SK-N-SH treated with all-trans-retinoic acid at 6 μM for 48 hours (cell line): ENCODE measurements at regions not wholly inside any gene's neighbourhood (a gene's known extent, or its start where the extent isn't known, plus 50 kb on each side); places are given as distances from the start of the nearest gene placed in this dataset.

ENCODE experiments used
- ATAC-seq: fragments of 200-7000 bp; cut with Tn5 transposase; 3 replicates; pipeline ENCODE4 v1.9.1; 2020; ENCODE audit warnings: mild to moderate bottlenecking, moderate library complexity
- ARNTL ChIP-seq: fragments of 450-650 bp; formaldehyde crosslinking; IDR thresholded peaks from 2 replicates; pipeline ENCODE4 v1.5.0; 2020; ENCODE audit warnings: low read depth, mild to moderate bottlenecking, moderate library complexity, borderline replicate concordance
- BACH2 ChIP-seq: fragments of 250-450 bp; sonication (Bioruptor Pico); IDR thresholded peaks from 2 replicates; pipeline ENCODE4 v1.9.0; 2021; ENCODE audit warnings: mild to moderate bottlenecking, borderline replicate concordance
- CSDC2 ChIP-seq: fragments of 250-450 bp; sonication (Bioruptor Pico); IDR thresholded peaks from 2 replicates; pipeline ENCODE4 v1.5.0; 2020; ENCODE audit warnings: mild to moderate bottlenecking, moderate library complexity
- ESRRG ChIP-seq: fragments of 250-450 bp; sonication (Bioruptor Pico); IDR thresholded peaks from 2 replicates; pipeline ENCODE4 v1.6.1; 2021; ENCODE audit warnings: mild to moderate bottlenecking
- GLIS3 ChIP-seq: fragments of 250-450 bp; sonication (Bioruptor Pico); IDR thresholded peaks from 2 replicates; pipeline ENCODE4 v1.5.0; 2020; ENCODE audit warnings: mild to moderate bottlenecking, moderate library complexity
- ISL1 ChIP-seq: fragments of 250-450 bp; sonication (Bioruptor Pico); IDR thresholded peaks from 2 replicates; pipeline ENCODE4 v2.1.2; 2022; ENCODE audit warnings: mild to moderate bottlenecking, moderate library complexity
- OSR1 ChIP-seq: fragments of 250-450 bp; sonication (Bioruptor Pico); IDR thresholded peaks from 2 replicates; pipeline ENCODE4 v1.8.0; 2022; ENCODE audit warnings: moderate library complexity, mild to moderate bottlenecking, inconsistent platforms
- PPARA ChIP-seq: fragments of 250-450 bp; sonication (Bioruptor Pico); IDR thresholded peaks from 2 replicates; pipeline ENCODE4 v1.5.0; 2020; ENCODE audit warnings: mild to moderate bottlenecking, borderline replicate concordance
- RARB ChIP-seq: fragments of 250-450 bp; sonication (Bioruptor Pico); IDR thresholded peaks from 2 replicates; pipeline ENCODE4 v1.8.0; 2021; ENCODE audit warnings: mild to moderate bottlenecking, moderate library complexity
- SNAI2 ChIP-seq: fragments of 250-450 bp; sonication (Bioruptor Pico); IDR thresholded peaks from 2 replicates; pipeline ENCODE4 v1.5.0; 2020; ENCODE audit warnings: mild to moderate bottlenecking, moderate library complexity
- TCF4 ChIP-seq: fragments of 250-450 bp; sonication (Bioruptor Pico); IDR thresholded peaks from 2 replicates; pipeline ENCODE4 v1.8.0; 2021; ENCODE audit warnings: mild to moderate bottlenecking, moderate library complexity, borderline replicate concordance
- TOX ChIP-seq: fragments of 250-450 bp; sonication (Bioruptor Pico); IDR thresholded peaks from 2 replicates; pipeline ENCODE4 v1.8.0; 2021; ENCODE audit warnings: mild to moderate bottlenecking, moderate library complexity, borderline replicate concordance
- ZC3H10 ChIP-seq: fragments of 250-450 bp; sonication (Bioruptor Pico); IDR thresholded peaks from 2 replicates; pipeline ENCODE4 v1.5.1; 2021; ENCODE audit warnings: mild to moderate bottlenecking, moderate library complexity
- ZFP3 ChIP-seq: fragments of 250-450 bp; sonication (Bioruptor Pico); IDR thresholded peaks from 2 replicates; pipeline ENCODE4 v1.5.0; 2020; ENCODE audit warnings: mild to moderate bottlenecking, moderate library complexity
- ZNF70 ChIP-seq: fragments of 450-650 bp; formaldehyde crosslinking; IDR thresholded peaks from 2 replicates; pipeline ENCODE4 v1.5.0; 2020; ENCODE audit warnings: mild to moderate bottlenecking, moderate library complexity
- ZNF8 ChIP-seq: fragments of 450-650 bp; formaldehyde crosslinking; IDR thresholded peaks from 2 replicates; pipeline ENCODE4 v1.5.0; 2020; ENCODE audit warnings: mild to moderate bottlenecking, moderate library complexity
- TF ChIP-seq, protein P1 (sequence below): fragments of 250-450 bp; sonication (Bioruptor Pico); IDR thresholded peaks from 2 replicates; pipeline ENCODE4 v1.8.0; 2021; ENCODE audit warnings: low read depth, mild to moderate bottlenecking, moderate library complexity, borderline replicate concordance
- TF ChIP-seq, protein P2 (sequence below): fragments of 250-450 bp; sonication (Bioruptor Pico); IDR thresholded peaks from 2 replicates; pipeline ENCODE4 v1.5.1; 2021; ENCODE audit warnings: mild to moderate bottlenecking, moderate library complexity
- TF ChIP-seq, protein P3 (sequence below): fragments of 250-450 bp; sonication (Bioruptor Pico); IDR thresholded peaks from 2 replicates; pipeline ENCODE4 v1.5.1; 2020; ENCODE audit warnings: low read depth, mild to moderate bottlenecking, moderate library complexity
- TF ChIP-seq, protein P4 (sequence below): fragments of 250-450 bp; sonication (Bioruptor Pico); IDR thresholded peaks from 2 replicates; pipeline ENCODE4 v1.5.0; 2020; ENCODE audit warnings: mild to moderate bottlenecking, moderate library complexity
- TF ChIP-seq, protein P5 (sequence below): fragments of 250-450 bp; sonication (Bioruptor Pico); IDR thresholded peaks from 2 replicates; pipeline ENCODE4 v1.8.0; 2020; ENCODE audit warnings: mild to moderate bottlenecking, moderate library complexity, borderline replicate concordance

DNA sequence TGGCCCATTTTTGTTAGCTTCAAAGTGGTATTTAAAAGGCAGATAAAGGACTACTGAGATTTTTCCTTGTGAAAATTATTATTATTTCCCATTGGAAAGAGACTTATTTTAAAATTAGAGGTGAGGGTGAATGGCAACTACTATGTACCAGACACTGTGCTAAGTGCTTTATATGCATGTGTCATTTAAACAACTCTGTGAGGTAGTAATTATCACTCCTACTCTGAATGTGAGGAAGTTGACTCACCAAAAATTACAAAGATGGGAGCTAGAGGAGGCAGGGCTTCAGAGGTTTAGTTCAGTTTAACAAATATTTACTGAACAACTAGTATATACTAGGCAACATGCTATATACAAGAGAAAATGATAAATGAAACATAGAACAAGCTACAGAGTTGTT, 78.2 kb downstream of the MSL3 start:
- TF ChIP-seq ARNTL (CRISPR knock-in tag), result no peak
- TF ChIP-seq, protein P1, sequence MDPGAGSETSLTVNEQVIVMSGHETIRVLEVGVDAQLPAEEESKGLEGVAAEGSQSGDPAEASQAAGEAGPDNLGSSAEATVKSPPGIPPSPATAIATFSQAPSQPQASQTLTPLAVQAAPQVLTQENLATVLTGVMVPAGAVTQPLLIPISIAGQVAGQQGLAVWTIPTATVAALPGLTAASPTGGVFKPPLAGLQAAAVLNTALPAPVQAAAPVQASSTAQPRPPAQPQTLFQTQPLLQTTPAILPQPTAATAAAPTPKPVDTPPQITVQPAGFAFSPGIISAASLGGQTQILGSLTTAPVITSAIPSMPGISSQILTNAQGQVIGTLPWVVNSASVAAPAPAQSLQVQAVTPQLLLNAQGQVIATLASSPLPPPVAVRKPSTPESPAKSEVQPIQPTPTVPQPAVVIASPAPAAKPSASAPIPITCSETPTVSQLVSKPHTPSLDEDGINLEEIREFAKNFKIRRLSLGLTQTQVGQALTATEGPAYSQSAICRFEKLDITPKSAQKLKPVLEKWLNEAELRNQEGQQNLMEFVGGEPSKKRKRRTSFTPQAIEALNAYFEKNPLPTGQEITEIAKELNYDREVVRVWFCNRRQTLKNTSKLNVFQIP (CRISPR knock-in tag), result no peak
- no peak for TF ChIP-seq PPARA
- TF ChIP-seq OSR1 (CRISPR knock-in tag), result no peak
- TF ChIP-seq, protein P2, sequence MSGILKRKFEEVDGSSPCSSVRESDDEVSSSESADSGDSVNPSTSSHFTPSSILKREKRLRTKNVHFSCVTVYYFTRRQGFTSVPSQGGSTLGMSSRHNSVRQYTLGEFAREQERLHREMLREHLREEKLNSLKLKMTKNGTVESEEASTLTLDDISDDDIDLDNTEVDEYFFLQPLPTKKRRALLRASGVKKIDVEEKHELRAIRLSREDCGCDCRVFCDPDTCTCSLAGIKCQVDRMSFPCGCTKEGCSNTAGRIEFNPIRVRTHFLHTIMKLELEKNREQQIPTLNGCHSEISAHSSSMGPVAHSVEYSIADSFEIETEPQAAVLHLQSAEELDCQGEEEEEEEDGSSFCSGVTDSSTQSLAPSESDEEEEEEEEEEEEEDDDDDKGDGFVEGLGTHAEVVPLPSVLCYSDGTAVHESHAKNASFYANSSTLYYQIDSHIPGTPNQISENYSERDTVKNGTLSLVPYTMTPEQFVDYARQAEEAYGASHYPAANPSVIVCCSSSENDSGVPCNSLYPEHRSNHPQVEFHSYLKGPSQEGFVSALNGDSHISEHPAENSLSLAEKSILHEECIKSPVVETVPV (CRISPR knock-in tag), result no peak
- TF ChIP-seq RARB (CRISPR knock-in tag), result no peak
- no peak for TF ChIP-seq ISL1 (CRISPR knock-in tag)
- TF ChIP-seq ZNF70 (CRISPR knock-in tag), result no peak
- no peak for TF ChIP-seq ZFP3 (CRISPR knock-in tag)
- TF ChIP-seq TCF4 (CRISPR knock-in tag), result no peak
- no peak for TF ChIP-seq CSDC2 (CRISPR knock-in tag)
- TF ChIP-seq, protein P3, sequence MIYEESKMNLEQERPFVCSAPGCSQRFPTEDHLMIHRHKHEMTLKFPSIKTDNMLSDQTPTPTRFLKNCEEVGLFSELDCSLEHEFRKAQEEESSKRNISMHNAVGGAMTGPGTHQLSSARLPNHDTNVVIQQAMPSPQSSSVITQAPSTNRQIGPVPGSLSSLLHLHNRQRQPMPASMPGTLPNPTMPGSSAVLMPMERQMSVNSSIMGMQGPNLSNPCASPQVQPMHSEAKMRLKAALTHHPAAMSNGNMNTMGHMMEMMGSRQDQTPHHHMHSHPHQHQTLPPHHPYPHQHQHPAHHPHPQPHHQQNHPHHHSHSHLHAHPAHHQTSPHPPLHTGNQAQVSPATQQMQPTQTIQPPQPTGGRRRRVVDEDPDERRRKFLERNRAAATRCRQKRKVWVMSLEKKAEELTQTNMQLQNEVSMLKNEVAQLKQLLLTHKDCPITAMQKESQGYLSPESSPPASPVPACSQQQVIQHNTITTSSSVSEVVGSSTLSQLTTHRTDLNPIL (CRISPR knock-in tag), result no peak
- TF ChIP-seq, all 23 proteins: peak for 0
- ATAC-seq, result no peak

DNA sequence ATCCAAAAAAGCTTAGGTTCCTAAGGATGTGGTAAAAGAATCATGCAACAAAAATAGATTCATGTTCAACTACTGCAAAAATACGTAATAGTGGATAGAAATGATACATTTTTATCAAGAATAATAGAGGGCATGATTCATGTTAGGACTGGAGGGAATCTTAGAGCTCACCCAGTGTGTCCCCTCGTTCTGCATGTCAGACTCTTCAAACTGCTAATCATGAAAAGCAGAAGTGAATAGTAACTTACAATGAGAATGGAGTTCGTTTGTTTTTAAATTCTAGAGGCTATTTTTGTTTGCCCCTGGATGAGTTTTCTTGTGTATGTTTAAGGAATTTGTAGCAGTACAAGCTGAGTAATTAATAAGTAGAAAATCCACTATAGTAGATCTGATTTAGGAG, 79.4 kb downstream of the MSL3 start:
- no peak for TF ChIP-seq ZNF70 (CRISPR knock-in tag)
- no peak for TF ChIP-seq ZNF8 (CRISPR knock-in tag)
- no peak for TF ChIP-seq ISL1 (CRISPR knock-in tag)
- TF ChIP-seq, protein P1 (CRISPR knock-in tag), result no peak
- TF ChIP-seq SNAI2 (CRISPR knock-in tag), result no peak
- no peak for TF ChIP-seq ARNTL (CRISPR knock-in tag)
- TF ChIP-seq PPARA, result no peak
- TF ChIP-seq, protein P4, sequence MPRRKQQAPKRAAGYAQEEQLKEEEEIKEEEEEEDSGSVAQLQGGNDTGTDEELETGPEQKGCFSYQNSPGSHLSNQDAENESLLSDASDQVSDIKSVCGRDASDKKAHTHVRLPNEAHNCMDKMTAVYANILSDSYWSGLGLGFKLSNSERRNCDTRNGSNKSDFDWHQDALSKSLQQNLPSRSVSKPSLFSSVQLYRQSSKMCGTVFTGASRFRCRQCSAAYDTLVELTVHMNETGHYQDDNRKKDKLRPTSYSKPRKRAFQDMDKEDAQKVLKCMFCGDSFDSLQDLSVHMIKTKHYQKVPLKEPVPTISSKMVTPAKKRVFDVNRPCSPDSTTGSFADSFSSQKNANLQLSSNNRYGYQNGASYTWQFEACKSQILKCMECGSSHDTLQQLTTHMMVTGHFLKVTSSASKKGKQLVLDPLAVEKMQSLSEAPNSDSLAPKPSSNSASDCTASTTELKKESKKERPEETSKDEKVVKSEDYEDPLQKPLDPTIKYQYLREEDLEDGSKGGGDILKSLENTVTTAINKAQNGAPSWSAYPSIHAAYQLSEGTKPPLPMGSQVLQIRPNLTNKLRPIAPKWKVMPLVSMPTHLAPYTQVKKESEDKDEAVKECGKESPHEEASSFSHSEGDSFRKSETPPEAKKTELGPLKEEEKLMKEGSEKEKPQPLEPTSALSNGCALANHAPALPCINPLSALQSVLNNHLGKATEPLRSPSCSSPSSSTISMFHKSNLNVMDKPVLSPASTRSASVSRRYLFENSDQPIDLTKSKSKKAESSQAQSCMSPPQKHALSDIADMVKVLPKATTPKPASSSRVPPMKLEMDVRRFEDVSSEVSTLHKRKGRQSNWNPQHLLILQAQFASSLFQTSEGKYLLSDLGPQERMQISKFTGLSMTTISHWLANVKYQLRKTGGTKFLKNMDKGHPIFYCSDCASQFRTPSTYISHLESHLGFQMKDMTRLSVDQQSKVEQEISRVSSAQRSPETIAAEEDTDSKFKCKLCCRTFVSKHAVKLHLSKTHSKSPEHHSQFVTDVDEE (CRISPR knock-in tag), result no peak
- TF ChIP-seq ESRRG (CRISPR knock-in tag), result no peak
- TF ChIP-seq, protein P5, sequence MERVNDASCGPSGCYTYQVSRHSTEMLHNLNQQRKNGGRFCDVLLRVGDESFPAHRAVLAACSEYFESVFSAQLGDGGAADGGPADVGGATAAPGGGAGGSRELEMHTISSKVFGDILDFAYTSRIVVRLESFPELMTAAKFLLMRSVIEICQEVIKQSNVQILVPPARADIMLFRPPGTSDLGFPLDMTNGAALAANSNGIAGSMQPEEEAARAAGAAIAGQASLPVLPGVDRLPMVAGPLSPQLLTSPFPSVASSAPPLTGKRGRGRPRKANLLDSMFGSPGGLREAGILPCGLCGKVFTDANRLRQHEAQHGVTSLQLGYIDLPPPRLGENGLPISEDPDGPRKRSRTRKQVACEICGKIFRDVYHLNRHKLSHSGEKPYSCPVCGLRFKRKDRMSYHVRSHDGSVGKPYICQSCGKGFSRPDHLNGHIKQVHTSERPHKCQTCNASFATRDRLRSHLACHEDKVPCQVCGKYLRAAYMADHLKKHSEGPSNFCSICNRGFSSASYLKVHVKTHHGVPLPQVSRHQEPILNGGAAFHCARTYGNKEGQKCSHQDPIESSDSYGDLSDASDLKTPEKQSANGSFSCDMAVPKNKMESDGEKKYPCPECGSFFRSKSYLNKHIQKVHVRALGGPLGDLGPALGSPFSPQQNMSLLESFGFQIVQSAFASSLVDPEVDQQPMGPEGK (CRISPR knock-in tag), result no peak
- no peak for TF ChIP-seq TCF4 (CRISPR knock-in tag)
- TF ChIP-seq ZFP3 (CRISPR knock-in tag), result no peak
- no peak for TF ChIP-seq BACH2 (CRISPR knock-in tag)
- TF ChIP-seq ZC3H10 (CRISPR knock-in tag), result no peak
- TF ChIP-seq RARB (CRISPR knock-in tag), result no peak
- TF ChIP-seq, all 23 proteins: peak for 0
- ATAC-seq, result no peak

DNA sequence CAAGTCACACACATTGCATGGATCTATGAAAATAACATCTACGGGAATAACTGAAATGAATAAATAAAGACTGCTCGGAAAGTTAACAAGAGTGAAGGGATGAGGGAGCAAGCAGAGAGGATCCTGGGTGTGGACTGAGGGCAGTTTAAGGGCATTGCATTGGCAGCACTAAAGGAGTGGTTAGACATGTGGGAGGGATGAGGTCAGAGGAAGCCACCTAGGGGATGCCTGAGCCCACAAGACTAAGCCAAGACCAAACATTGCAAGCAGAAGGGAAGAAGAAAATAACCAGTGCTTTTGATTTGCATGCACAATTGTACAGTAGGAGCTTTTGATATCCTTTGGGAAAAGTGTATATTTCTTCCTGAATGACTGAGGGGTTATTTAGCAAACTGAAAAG, 106.1 kb downstream of the MSL3 start:
- ATAC-seq, result no peak
- TF ChIP-seq ZFP3 (CRISPR knock-in tag), result no peak
- TF ChIP-seq CSDC2 (CRISPR knock-in tag), result no peak
- TF ChIP-seq ZNF70 (CRISPR knock-in tag), result no peak
- TF ChIP-seq, protein P1 (CRISPR knock-in tag), result no peak
- TF ChIP-seq ISL1 (CRISPR knock-in tag), result no peak
- TF ChIP-seq ESRRG (CRISPR knock-in tag), result no peak
- no peak for TF ChIP-seq TOX (CRISPR knock-in tag)
- TF ChIP-seq SNAI2 (CRISPR knock-in tag), result no peak
- TF ChIP-seq, protein P5 (CRISPR knock-in tag), result no peak
- TF ChIP-seq GLIS3 (CRISPR knock-in tag), result no peak
- TF ChIP-seq ARNTL (CRISPR knock-in tag), result no peak
- no peak for TF ChIP-seq TCF4 (CRISPR knock-in tag)
- TF ChIP-seq BACH2 (CRISPR knock-in tag), result no peak
- no peak for TF ChIP-seq ZNF8 (CRISPR knock-in tag)
- no peak for TF ChIP-seq ZC3H10 (CRISPR knock-in tag)
- TF ChIP-seq OSR1 (CRISPR knock-in tag), result no peak
